Anterior cingulate cortex (tissue), 58 donors: ENCODE measurements at regions not wholly inside any gene's neighbourhood (a gene's known extent, or its start where the extent isn't known, plus 50 kb on each side); places are given as distances from the start of the nearest gene placed in this dataset.

ENCODE experiments used
- DNase-seq, 58 donors: peaks; one replicate each; lab custom pipeline; 2025; lab: John Stamatoyannopoulos, UW

DNA sequence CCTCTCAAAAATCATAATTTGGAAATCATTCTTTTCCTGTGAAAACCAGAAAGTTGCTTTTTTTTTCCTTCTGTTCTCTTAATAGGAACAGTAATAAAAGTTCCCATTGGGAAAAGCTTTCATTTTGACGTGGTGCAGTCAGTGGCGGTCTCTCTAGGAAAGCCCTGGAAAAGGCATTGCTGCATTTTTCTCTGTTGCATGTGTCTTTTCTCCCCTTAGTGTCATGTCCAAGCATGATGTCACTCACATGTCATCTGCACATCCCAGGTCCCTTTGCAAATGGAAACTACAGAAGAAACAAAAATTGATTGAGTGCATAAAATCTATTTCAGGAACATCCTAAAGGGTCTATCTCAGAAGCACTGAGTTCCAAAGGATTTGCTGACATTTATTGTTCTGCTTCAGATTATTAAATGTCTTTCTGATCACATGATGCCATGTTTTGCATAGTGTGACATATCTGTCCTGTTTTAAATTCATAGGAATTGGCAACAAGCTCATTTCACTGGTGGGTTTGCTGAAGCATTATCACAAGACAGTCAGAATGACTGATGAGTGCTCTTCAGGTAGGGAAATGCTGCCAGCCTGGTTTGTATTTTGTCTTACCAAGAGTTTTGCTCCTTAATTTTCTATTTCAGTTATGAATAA lies 208.7 kb downstream of the SOX4 start:
- DNase-seq = no peak

DNA sequence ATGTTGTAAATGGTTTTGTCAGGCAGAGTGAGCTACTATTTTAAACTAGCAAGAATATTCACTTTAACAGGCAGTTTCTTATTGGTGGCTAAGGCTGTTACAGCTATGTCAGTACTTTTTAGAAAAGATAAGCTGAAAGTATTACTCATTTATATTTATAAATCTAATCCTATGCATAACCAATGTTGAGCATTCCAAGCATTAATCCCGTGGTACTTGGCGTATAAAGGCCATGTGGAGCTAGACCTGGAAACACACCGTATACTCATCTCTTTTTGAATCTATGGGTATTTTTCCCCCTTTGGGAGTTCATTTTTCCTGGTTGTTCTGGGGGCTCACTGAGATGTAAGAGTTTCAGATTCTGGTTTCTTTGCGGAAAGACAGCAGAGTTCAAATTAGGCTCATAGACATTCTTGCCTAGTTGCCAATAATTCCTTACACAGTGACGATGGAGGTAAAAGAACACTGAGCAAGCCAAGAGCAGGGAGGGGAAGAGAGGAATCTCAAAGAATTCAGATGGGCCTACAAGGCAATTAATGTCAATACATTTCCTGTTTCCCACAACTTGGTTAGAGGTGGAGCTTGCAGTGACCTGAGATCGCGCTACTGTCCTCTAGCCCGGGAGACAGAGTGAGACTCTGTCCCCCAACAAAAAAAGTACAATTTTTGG lies 211.5 kb downstream of the SOX4 start:
- DNase-seq = no peak

DNA sequence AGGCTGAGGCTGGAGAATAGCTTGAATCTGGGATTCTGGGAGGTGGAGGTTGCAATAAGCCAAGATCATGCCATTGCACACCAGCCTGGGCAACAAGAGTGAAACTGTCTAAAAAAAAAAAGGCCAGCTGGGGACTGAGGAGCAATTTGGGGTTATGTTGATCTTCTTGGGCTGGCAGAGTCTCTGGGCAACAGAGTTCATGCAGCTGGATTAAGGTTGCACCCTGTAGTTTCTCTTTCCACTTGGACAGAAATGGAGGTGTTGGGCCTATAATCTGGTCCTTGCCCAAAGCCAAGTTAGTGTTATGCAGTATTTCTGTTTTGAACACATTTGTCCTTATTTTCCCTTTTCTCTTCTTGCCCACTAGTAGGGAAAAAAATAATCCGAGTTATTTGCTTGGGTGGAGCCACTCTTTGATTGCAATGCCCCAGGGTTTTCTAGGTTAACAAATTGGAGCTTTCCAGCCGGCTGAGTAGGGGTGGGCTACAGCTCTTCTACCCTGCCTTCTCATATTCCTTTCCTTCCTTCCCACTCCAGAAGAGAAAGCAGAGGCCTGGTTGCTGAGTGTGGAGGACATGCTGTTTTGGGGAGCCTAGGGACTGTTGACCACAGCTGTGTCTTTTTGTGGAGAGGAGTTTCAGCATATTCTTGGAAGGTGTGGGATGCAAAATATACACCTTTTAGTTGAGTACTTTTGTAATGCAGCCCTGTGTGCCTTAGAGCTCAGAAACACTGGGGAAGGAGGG lies 213.9 kb downstream of the SOX4 start:
- no peak for DNase-seq

DNA sequence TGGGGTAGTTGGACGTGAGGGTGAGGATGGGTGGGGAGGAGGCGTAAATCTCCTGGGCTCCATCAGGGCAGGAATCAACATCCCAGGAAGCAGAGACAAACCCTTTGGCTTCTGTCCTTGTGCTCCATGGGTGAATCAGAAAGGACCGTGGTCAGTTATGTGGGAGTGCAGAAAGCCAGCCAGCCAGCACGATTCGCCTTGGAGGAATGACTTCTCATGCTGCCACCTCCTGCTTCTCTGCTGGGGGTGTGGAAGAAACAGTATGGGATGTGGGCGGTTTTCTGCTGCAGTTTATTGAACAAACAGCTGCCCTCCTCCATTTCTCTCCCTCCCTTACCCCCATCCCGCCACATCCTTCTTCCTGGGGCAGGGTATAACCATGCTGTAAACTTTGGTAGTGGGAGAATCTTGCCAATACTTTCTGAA lies 214.5 kb downstream of the SOX4 start:
- peak in 4 of 58 donors; percentile 1 to 12 (median 4) for DNase-seq

DNA sequence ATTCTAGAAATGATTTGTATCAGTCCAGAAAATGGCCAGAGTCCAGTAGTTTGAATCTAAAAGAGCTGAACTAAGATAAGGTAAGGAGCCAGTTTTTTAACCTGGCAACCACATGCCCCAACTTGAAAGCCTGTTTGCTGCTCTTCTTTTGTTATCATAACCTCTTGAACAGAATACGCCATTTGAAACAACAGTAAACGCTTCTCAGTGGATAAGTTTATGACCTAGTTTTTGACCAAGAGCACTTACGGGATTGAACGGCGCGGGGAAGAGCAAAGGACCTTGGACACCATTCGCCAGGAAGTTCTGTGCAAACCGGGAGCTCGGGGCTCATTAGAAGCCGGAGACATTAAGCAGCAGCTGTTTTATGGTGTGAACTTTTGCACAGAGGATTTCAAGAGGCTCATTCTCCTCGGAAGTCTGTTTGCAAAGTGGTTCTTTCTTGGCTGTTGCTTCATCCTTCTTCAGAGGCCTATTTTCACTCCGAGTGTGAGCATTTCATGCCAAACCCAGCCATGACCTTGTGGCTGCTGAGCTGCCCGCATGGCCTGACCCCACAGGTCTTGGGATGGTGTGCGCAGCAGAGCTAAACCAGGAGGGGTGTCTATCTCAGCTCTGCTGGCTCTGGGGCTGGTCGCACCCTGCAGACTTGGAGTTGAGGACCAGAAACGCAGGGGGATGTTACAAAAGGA lies 215.1 kb downstream of the SOX4 start:
- DNase-seq = no peak

DNA sequence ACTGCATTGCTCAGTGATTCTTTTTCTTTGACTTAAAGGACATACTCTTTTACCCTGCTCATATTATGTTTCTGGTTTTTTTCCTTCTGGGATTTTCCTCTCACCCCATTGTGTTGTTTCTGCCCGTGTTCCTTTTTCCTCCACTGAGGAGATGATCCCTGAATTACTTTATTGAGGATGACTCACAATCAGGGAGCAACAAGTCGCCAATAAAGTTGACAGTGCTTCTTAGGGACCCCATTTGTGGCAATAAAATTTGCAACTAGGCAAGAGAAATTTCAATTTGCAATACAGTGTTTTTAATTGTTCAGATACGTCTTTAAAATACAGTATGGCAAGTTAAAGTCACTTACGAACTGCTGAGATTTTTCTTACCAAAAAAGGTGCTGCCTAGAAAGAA lies 217.9 kb downstream of the SOX4 start:
- no peak for DNase-seq

DNA sequence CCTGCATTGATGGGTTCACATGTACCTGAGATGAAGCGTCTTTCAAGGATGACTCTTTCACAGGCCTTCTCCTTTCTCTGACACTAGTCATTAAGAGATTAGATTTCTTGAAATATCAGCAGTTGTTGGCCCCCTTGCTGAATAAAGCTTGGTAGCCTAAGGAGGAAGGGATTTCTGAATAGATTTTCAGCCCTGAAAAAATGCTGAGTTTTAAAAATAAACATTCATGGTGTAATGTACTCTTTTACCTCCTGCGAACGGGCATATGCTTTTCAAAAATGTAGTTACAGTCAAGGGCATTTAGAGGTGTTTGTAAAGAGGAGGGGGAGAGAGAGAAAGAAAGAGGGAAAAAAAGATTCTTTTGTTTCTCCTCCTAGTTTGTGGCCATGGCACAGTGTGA lies 222.7 kb downstream of the SOX4 start:
- no peak for DNase-seq

DNA sequence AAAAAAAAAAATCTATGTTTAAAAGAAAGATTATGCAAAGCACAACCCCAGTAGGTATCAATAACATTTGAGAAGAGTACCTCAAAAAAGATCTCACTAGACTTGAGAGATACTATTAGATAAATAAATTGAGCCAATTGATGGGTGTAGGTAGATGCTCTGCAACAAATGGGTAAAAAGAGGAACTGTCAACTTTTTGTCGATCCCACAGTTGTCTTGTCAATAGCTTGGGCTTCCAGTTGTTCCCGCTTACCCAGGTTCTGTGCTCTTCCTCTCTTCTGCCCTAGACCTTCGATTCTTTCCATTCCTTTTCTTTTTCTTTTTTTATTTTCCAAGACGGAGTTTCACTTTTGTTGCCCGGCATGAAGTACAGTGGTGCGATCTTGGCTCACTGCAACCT lies 226.9 kb downstream of the SOX4 start:
- no peak for DNase-seq

DNA sequence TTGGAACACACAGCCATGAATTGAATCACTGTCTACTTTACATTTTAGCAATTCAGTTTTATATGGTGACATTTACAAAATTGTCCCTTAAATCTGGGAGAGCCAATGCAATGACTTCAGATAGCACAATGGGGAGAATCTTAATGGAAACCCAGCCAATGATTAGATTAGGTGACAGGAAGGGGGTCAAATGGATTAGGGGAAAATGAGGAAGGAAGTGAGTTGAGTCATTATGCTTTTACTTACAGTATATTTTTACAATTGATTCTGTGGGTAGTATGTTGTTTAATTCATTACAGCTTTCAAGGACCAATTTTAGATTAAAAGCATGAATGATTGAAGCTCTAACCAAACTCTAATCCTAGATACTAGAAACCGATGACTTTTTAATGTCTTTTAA lies 229.8 kb downstream of the SOX4 start:
- no peak for DNase-seq

DNA sequence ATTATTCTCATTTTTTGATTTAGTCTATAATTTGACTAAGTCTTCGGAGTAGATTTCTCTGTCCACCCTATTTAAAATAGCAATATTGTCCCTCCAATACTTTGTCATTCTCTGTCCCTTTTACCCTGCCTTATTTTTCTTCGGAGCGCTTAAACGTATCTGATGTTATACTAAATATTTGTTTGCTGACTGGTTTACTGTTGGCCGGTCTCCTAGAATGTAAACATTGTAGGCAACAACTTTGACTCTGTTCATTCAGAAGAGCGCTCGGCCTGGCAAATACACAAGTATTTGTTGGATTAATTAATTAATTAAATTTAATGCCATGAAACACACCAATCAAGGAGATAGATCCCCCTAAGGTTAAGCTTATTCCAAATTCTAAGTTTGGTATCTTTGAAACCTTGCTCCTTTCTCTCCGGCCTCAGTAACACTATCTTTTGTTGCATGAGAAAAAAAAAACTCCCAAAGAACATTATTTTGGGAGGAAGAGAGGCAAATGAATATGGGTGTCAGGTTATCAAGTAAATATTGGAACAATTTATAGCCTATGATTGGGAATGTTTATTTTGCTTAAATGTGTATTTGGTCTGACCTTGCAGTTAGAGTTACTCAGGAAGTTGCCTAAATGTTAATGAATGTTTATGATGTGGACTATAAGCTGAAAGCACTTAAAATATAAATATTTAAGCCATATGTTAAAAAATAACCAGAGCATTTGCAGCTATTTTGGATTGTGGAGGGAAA lies 231.1 kb downstream of the SOX4 start:
- no peak for DNase-seq

DNA sequence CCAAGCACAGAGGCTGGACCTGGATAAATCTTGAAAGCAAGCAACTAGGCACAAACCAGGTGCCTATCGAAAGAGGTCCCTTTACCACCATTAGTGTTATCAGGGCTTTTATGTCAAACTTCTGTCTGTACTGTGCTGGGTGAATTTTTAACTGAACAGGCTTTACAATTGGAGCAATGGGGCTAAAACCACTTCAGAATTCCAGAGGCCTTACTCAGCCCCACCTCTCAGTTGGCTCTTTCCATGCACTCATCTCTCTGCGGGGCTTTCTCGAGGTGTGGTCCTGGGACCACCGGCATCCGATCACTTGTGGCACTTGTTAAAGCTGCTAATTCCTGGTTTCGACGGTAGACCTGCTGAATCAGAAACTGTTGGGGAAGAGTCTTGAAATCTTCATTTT lies 232.5 kb downstream of the SOX4 start:
- no peak for DNase-seq

DNA sequence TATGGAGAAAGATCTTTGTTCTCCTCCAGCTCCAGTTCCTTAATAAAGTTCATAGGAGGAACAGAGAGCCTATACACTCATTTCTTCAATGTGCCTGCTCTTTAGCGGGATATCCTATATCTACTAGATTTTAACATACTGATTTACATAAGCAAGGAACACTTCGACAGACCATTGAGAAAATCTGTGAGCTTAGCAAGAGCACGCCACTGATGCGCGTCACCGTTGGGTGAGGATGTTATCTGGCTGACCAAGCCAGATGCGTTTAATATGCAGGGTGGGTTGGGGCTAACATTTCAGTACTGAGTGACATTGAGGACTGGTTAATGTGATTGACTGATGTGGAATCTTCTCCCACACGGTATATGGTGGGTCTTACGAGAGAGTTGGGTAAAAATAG lies 233.4 kb downstream of the SOX4 start:
- no peak for DNase-seq

DNA sequence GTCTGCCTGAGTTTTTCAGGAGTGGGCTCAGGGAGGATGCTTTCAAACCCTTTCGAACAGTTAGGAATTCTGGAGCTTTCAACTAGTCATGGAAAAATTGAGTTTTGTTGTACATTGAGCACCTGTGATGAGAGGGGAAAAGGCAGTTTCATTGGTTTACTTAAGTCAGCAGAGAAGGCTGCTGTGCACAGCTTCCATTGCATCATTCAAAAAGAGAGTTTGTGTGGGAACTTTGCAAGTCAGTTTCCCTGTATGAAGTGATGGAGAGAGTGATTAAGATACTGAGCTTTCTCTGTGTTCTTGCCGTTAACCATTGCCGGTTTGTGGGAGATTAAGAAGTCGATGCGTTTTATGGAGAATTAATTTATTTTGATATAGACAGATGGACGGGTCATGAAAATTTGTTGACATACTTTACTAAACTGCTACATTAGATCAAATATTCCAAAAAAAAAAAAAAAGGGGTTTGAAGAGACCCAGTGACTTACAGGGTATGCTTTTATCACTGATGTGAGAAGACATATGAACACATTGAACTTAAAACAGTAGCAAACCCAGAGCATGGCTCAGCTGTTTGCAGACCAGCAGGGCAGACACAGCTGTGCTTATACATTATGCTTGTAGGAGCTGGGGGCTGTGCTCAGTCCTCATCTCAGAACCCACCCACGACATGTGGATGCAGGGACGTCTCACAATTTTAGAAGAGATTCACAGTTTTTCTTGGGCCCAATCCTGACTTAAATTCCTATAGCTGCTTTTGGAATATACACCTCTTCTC lies 234.1 kb downstream of the SOX4 start:
- DNase-seq = no peak

DNA sequence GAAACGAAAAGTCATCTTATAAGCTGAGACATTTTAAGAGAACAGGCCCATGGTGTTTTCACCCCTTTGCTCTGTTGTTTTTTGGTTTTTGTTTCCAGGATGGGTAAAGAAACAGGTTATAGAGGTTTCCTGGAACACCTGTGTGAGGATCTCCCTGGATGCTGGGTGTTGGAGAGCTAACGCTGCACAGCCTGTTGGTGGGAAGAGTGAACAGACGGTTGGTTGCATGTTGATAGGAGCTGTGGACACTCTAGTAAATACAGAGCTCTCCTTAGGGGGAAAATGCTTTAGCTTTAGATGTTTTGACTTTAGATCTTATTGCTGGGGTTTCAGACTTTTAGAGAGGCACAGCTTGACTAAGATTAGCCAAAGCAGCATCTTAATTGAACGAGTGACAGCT lies 235.2 kb downstream of the SOX4 start:
- no peak for DNase-seq

DNA sequence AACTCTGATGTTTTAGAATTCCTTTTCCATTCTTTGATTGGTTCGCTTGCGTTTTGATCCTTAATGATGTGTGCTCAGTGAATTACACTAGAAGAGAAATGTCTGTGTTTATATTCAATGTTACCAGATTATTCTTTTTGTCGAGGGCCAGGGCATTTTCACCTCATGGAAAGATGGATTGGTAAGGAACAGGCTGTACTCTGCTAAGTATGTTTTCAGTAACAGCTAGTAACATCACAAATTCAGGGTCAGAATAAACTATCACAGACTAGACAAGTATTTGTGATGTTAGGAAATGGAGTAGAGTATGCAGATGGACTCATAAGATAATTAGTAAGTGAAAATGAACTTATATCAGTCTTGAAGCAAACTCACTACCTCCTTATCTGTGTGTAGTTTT lies 235.6 kb downstream of the SOX4 start:
- no peak for DNase-seq

DNA sequence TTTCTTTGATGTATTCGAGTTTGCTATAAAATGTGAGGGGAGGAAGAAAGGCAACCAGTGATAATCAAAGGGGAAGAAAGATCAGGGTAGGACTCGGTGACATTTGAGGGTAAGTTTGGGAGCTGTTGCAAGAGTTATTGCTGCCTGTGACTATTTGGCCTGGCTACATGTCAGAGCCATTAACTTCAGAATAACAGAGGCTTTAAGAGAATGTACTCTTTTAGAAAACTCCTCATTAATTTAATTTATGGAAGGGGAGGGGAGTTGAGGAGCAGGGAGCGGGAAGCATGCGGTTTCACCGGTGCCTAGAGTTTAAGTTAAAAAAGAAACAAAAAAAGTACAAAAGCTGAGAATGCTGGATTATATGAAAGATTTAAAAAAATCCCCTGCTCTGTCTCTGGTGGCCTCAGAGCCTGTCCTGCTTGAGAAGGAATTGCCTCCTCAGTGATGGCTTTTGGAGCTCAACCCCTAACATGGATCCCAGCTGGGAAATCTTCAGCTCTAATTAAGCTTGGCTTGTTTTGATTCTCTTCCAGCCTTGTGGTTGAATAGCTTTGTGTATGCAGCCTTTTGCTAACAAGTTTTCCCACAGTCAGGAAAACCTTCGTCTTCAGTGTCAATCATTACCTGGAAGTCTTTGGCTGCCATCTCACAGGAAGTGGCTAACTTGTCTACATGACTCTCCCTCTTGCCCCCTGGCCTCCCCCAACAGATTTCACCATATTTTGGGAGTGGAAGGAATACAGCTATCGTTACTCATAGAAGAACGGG lies 238.2 kb downstream of the SOX4 start:
- DNase-seq = no peak

DNA sequence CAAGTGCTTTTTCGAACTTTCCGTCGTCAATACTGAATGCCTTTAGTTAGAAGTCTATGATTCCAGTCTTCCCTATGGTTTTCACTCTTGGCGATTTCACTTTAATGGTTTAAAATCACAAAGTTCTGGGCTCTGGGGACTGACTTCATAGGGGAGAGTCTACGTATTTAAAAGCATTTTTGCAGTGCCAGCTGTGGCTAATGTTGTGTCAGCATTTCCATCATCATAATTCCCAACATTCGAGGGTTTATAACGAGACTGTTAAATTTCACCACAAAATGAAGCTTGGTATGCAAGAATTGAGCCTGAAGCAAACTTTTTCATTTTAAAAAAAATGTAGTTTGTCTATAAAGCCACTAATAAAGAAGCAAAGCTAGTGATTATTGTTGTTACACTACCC lies 242.7 kb downstream of the SOX4 start:
- no peak for DNase-seq

DNA sequence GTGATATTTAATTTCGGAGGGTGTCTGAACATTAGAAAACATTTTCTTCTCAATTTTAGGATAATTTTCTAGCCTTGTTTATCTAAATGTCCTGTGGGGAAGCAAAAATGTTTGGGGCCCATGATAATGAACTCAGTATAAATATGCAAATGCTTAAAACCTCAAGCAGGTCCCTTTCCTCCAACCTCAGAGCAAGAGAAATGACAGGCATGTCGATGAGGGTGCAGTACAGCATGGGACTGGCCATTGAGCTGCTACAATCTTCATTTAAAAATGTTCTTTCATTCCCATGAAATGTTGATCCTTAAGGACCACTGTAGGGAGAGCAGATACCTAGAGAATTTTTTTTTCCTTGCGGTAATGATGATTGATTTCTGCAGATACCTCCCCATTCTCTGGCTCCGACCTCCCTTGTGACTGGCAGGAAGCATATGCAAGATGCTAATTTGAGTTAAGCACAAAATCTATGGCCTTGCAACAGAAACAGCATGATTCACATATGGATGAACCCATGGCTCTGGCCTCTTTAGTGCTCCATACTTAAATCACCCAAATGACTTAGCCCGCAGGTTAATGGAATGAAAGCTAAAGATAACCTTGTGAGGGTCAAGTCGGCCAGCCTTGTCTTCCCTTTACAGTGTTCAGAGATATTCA lies 243.3 kb downstream of the SOX4 start:
- no peak for DNase-seq
